ENCODE measurements at regions not wholly inside any gene's neighbourhood (a gene's known extent, or its start where the extent isn't known, plus 50 kb on each side); places are given as distances from the start of the nearest gene placed in this dataset.

- no peaks in the 10 kb centered on the region for H3K9me3 ChIP-seq
- H3K27ac ChIP-seq = no peak overlapping the region
- TF ChIP-seq POLR2AphosphoS5 (IDR thresholded peaks at IDR 0.05) = no peak
- no peak for TF ChIP-seq POLR2A (IDR thresholded peaks at IDR 0.05)
- no peak for TF ChIP-seq EP300 (IDR thresholded peaks at IDR 0.05)
- TF ChIP-seq, protein P1, sequence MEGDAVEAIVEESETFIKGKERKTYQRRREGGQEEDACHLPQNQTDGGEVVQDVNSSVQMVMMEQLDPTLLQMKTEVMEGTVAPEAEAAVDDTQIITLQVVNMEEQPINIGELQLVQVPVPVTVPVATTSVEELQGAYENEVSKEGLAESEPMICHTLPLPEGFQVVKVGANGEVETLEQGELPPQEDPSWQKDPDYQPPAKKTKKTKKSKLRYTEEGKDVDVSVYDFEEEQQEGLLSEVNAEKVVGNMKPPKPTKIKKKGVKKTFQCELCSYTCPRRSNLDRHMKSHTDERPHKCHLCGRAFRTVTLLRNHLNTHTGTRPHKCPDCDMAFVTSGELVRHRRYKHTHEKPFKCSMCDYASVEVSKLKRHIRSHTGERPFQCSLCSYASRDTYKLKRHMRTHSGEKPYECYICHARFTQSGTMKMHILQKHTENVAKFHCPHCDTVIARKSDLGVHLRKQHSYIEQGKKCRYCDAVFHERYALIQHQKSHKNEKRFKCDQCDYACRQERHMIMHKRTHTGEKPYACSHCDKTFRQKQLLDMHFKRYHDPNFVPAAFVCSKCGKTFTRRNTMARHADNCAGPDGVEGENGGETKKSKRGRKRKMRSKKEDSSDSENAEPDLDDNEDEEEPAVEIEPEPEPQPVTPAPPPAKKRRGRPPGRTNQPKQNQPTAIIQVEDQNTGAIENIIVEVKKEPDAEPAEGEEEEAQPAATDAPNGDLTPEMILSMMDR (IDR thresholded peaks at IDR 0.05) = no peak
- no peak for DNase-seq
- peaks cover 0 to 10% (median 5%) of the 10 kb centered on the region in 4 donors for H3K4me1 ChIP-seq
- no peak overlapping the region for H3K4me3 ChIP-seq
- intact Hi-C loops (cut with DNase I; ENCODE audit: low total_unique reads) = no loop called here
- WGBS, 5 donors = 78 to 93% (median 84%) methylated on average over 1 of the region's 1 CpG
- H3K27me3 ChIP-seq = no peaks in the 10 kb centered on the region
- H3K36me3 ChIP-seq = no peaks in the 10 kb centered on the region
These were observed 71.5 kb upstream of the SLC25A26 start for GRCh38 chr3:66149269-66149668.

DNA sequence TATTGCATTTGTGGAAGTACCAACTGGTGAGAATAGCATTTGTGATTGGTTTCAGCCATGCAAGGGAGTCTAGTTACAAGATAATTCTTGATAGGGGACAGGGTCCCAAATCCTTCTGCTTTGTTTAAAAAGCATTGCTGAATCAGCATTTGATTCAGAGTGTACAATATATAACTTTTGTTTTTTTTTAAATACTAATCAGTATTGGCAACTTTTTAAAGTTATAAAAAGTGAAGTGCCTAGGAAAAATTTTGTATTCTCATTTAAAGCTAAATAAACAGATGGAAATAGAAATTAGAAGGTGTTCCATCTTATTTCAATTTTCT is 75.4 kb upstream of the SLC25A26 start:
- Histone ChIP-seq H3K4me3 (no peak overlapping the region), H3K9me3 (no peaks in the 10 kb centered on the region), H3K36me3 (no peaks in the 10 kb centered on the region), H3K27me3 (no peaks in the 10 kb centered on the region), H3K27ac (no peak overlapping the region), H3K4me1 (no peaks in the 10 kb centered on the region)
- no peak for TF ChIP-seq EP300 (IDR thresholded peaks at IDR 0.05)
- TF ChIP-seq POLR2AphosphoS5 (IDR thresholded peaks at IDR 0.05) = no peak
- no peak for TF ChIP-seq POLR2A (IDR thresholded peaks at IDR 0.05)
- TF ChIP-seq, protein P1 (IDR thresholded peaks at IDR 0.05) = no peak
- intact Hi-C loops (cut with DNase I; ENCODE audit: low total_unique reads) = no loop called here
- DNase-seq = no peak

DNA sequence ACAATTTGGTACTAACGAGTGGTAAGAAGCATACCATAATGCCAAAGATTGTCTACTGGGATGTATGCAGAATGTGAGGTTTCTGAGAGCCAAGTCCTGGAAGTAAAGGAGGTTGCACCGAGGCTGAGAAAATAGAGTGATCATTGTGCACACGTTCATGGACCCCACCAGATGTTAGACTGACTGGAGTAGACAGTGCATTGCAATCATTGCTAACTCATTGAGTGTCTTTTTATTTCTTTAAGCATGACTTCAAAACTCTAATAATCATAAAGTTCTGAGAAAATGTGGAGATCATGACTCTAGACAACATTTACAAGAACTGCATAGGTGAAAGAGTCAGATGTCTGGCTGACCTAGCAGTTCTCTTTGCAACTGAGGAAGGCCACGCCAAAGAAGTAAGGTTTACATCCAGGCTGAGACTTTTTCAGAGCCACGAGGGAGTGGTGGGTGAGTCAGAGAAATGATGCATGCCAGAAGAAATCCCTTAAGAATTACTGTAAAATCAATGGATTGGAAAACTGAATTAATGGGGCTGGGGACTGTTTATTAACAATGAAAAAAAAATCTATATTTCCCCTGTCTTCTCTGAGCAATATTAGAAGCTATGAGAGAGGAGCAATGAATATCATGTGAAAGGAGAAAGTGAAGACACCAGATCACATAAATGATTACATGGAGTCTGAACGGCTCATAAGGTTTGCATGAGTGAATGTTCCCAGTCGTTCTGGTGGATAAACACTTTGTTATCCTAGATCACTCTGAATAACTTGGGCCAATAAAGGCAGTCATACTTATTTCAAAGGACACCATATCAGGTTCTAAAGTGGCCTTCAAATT is 76.0 kb upstream of the SLC25A26 start:
- no peaks in the 10 kb centered on the region for H3K4me1 ChIP-seq
- H3K36me3 ChIP-seq = no peaks in the 10 kb centered on the region
- WGBS, 5 donors = 68 to 72% (median 70%) methylated on average over 7 of the region's 7 CpGs
- no peaks in the 10 kb centered on the region for H3K9me3 ChIP-seq
- TF ChIP-seq POLR2AphosphoS5 (IDR thresholded peaks at IDR 0.05) (no peak), POLR2A (IDR thresholded peaks at IDR 0.05) (no peak), EP300 (IDR thresholded peaks at IDR 0.05) (no peak)
- TF ChIP-seq, protein P1 (IDR thresholded peaks at IDR 0.05) = no peak
- H3K27ac ChIP-seq = no peak overlapping the region
- H3K27me3 ChIP-seq = no peaks in the 10 kb centered on the region
- no peak for DNase-seq
- no peak overlapping the region for H3K4me3 ChIP-seq
- intact Hi-C loops (cut with DNase I; ENCODE audit: low total_unique reads) = no loop called here

DNA sequence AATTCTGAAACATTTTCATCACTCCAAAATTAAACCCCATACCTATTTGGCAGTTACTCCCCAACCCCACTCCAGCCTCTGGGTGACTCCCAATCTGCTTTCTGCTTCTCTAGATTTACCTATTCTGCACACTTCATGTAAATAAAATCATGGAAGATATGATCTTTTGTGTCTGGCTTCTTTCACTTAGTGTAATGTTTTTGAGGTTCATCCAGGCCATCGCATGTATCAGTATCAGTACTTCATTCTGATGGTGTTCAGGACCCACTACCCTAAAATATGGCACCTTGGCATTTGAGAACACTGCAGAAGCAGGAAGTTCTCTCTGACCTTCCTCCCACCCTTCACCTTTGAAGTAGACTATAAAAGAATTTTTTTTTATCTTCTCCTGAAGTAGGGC is 78.7 kb upstream of the SLC25A26 start:
- Histone ChIP-seq H3K9me3 (no peaks in the 10 kb centered on the region), H3K36me3 (no peaks in the 10 kb centered on the region), H3K4me3 (no peak overlapping the region), H3K27ac (no peak overlapping the region), H3K4me1 (peaks cover 3 to 14% (median 11%) of the 10 kb centered on the region in 4 donors), H3K27me3 (no peaks in the 10 kb centered on the region)
- intact Hi-C loops (cut with DNase I; ENCODE audit: low total_unique reads) = no loop called here
- TF ChIP-seq, protein P1 (IDR thresholded peaks at IDR 0.05) = no peak
- TF ChIP-seq POLR2A (IDR thresholded peaks at IDR 0.05) = no peak
- no peak for TF ChIP-seq POLR2AphosphoS5 (IDR thresholded peaks at IDR 0.05)
- no peak for TF ChIP-seq EP300 (IDR thresholded peaks at IDR 0.05)
- DNase-seq = no peak
- 90 to 100% (median 96%) methylated on average over 1 of the region's 1 CpG for WGBS, 5 donors

All from stomach (tissue), 8 donors.